Transverse colon (tissue), 4 donors: ENCODE measurements at regions not wholly inside any gene's neighbourhood (a gene's known extent, or its start where the extent isn't known, plus 50 kb on each side); places are given as distances from the start of the nearest gene placed in this dataset.

Source experiments
- DNase-seq: peaks from one replicate; pipeline ENCODE4 v3.0.0-alpha.2; 2019
- H3K27ac ChIP-seq, 4 donors: fragments of 200-600 bp; sonication (generic); 2 replicates each; pipeline ENCODE4 v1.5.1; 2016 to 2018; ENCODE audit warnings: inconsistent platforms in 4 of 4
- H3K27me3 ChIP-seq: fragments of 200-600 bp; sonication (generic); 2 replicates; pipeline ENCODE4 v1.5.1; 2017; ENCODE audit warnings: inconsistent platforms
- H3K36me3 ChIP-seq, 4 donors: fragments of 200-600 bp; sonication (generic); 2 replicates each; pipeline ENCODE4 v1.5.1; 2017 to 2019; ENCODE audit warnings: inconsistent platforms in 4 of 4
- H3K4me1 ChIP-seq, 4 donors: fragments of 200-600 bp; sonication (generic); 2 replicates each; pipeline ENCODE4 v1.5.1; 2017 to 2020; ENCODE audit warnings: inconsistent platforms in 4 of 4
- H3K4me3 ChIP-seq, 4 donors: fragments of 200-600 bp; sonication (generic); 1 replicate in 1 of 4; 2 replicates in 3 of 4; pipeline versions ENCODE4 v1.5.1 to v1.6.1; 2017 to 2019; ENCODE audit warnings: inconsistent platforms in 4 of 4
- H3K9me3 ChIP-seq, 2 donors: fragments of 200-600 bp; sonication (generic); 2 replicates each; pipeline ENCODE4 v1.5.1; 2017 to 2019; ENCODE audit warnings: inconsistent platforms in 2 of 2
- CTCF ChIP-seq, 5 experiments: fragments of 200-600 bp in 3 of 5; fragments of 450-650 bp in 2 of 5; sonication (generic) in 3 of 5; IDR thresholded peaks; 1 replicate in 2 of 5; 2 replicates in 3 of 5; pipeline ENCODE4 v1.5.1; 2016 to 2017; ENCODE audit warnings: antibody characterized with exemption in 5 of 5, inconsistent platforms in 3 of 5, mild to moderate bottlenecking in 2 of 5, moderate library complexity in 1 of 5
- EP300 ChIP-seq: sonication (generic); formaldehyde crosslinking; IDR thresholded peaks from one replicate; pipeline ENCODE4 v1.6.1; 2017; ENCODE audit warnings: antibody characterized with exemption, low read depth
- POLR2A ChIP-seq: fragments of 450-650 bp; IDR thresholded peaks from one replicate; pipeline ENCODE4 v1.6.1; 2016; ENCODE audit warnings: antibody characterized with exemption, mild to moderate bottlenecking, moderate library complexity
- POLR2AphosphoS5 ChIP-seq, 3 donors: sonication (generic); formaldehyde crosslinking; IDR thresholded peaks; one replicate each; pipeline ENCODE4 v1.6.1; 2016; ENCODE audit warnings: antibody characterized with exemption in 3 of 3
- WGBS, 2 donors: methylation state at CpG; one replicate each; pipeline ENCODE4 v1.1.5; 2018; ENCODE audit warnings: low coverage in 1 of 2; 5-methylcytosine and 5-hydroxymethylcytosine counted together
- in situ Hi-C, 4 donors: fragments of 200-750 bp; cut with MboI; loops; one replicate each; pipeline versions ENCODE4 v1.15.0 to v1.15.1; 2017; ENCODE audit warnings: low sequenced_read_pairs in 3 of 4, low pct_ligation_motif_present in 1 of 4, low pct_unique_long_range_greater_than_20kb in 1 of 4
- intact Hi-C: fragments of 100-400 bp; cut with DNase I; formaldehyde crosslinking; loops from one replicate; pipeline ENCODE4 v1.15.1; 2023; ENCODE audit warnings: low total_unique reads

GRCh38 chr4:158322109-158322508, 111.8 kb downstream of the TMEM144 start:
- 20 to 26% methylated on average over 1 of the region's 1 CpG for WGBS, 2 donors
- TF ChIP-seq POLR2A (no peak), POLR2AphosphoS5 (IDR thresholded peaks at IDR 0.05) (no peak), EP300 (no peak), CTCF (IDR thresholded peaks at IDR 0.05) (no peak)
- in situ Hi-C loops, result no loop called here
- Histone ChIP-seq H3K27me3 (no peaks in the 10 kb centered on the region), H3K9me3 (no peaks in the 10 kb centered on the region), H3K4me1 (no peaks in the 10 kb centered on the region), H3K36me3 (no peaks in the 10 kb centered on the region), H3K27ac (no peak overlapping the region), H3K4me3 (no peak overlapping the region)
- intact Hi-C loops, result no loop called here
- DNase-seq, result no peak

GRCh38 chr4:158327525-158327924, 117.2 kb downstream of the TMEM144 start:
- 33 to 44% methylated on average over 3 to 5 of the region's 5 CpGs for WGBS, 2 donors
- in situ Hi-C loops (no loop called here), intact Hi-C loops (no loop called here)
- no peaks in the 10 kb centered on the region for H3K36me3 ChIP-seq
- TF ChIP-seq CTCF (IDR thresholded peaks at IDR 0.05), result no peak
- TF ChIP-seq POLR2A, result no peak
- TF ChIP-seq POLR2AphosphoS5 (IDR thresholded peaks at IDR 0.05), result no peak
- no peak for TF ChIP-seq EP300
- DNase-seq, result no peak
- H3K4me3 ChIP-seq, result no peak overlapping the region
- no peaks in the 10 kb centered on the region for H3K4me1 ChIP-seq
- no peaks in the 10 kb centered on the region for H3K27me3 ChIP-seq
- H3K27ac ChIP-seq, result no peak overlapping the region
- no peaks in the 10 kb centered on the region for H3K9me3 ChIP-seq

GRCh38 chr4:158331863-158332262, 121.6 kb downstream of the TMEM144 start:
- H3K36me3 ChIP-seq, result no peaks in the 10 kb centered on the region
- intact Hi-C loops, result no loop called here
- no peaks in the 10 kb centered on the region for H3K9me3 ChIP-seq
- H3K27me3 ChIP-seq, result no peaks in the 10 kb centered on the region
- no peaks in the 10 kb centered on the region for H3K4me1 ChIP-seq
- in situ Hi-C loops, result no loop called here
- no peak for TF ChIP-seq CTCF (IDR thresholded peaks at IDR 0.05)
- TF ChIP-seq POLR2AphosphoS5 (IDR thresholded peaks at IDR 0.05), result no peak
- TF ChIP-seq POLR2A, result no peak
- TF ChIP-seq EP300, result no peak
- no peak overlapping the region for H3K4me3 ChIP-seq
- DNase-seq, result no peak
- H3K27ac ChIP-seq, result no peak overlapping the region

GRCh38 chr4:158333820-158334219, 123.5 kb downstream of the TMEM144 start:
- WGBS, 2 donors, result 87 to 93% methylated on average over 3 of the region's 3 CpGs
- no peak for TF ChIP-seq POLR2A
- no peak for TF ChIP-seq POLR2AphosphoS5 (IDR thresholded peaks at IDR 0.05)
- TF ChIP-seq CTCF (IDR thresholded peaks at IDR 0.05), result no peak
- no peak for TF ChIP-seq EP300
- in situ Hi-C loops (no loop called here), intact Hi-C loops (no loop called here)
- no peaks in the 10 kb centered on the region for H3K27me3 ChIP-seq
- no peaks in the 10 kb centered on the region for H3K4me1 ChIP-seq
- no peak overlapping the region for H3K4me3 ChIP-seq
- DNase-seq, result no peak
- H3K9me3 ChIP-seq, result no peaks in the 10 kb centered on the region
- no peaks in the 10 kb centered on the region for H3K36me3 ChIP-seq
- no peak overlapping the region for H3K27ac ChIP-seq
